GM23338 (cell line): ENCODE measurements at regions not wholly inside any gene's neighbourhood (a gene's known extent, or its start where the extent isn't known, plus 50 kb on each side); places are given as distances from the start of the nearest gene placed in this dataset.

Experiments
- CREB1 ChIP-seq: fragments of 250-450 bp; sonication (Bioruptor Pico); IDR thresholded peaks from 2 replicates; pipeline ENCODE4 v1.5.0; 2020; ENCODE audit warnings: low read depth, mild to moderate bottlenecking, moderate library complexity
- CTCF ChIP-seq, 2 experiments: fragments of 200-600 bp in 1 of 2; sonication (generic) in 1 of 2; conservative IDR thresholded peaks; 2 replicates each; pipeline versions ENCODE4 v1.5.1 to v1.6.1; 2016 to 2017; ENCODE audit warnings: antibody characterized with exemption in 2 of 2, low read depth in 2 of 2, mild to moderate bottlenecking in 2 of 2, moderate library complexity in 1 of 2
- EZH2phosphoT487 ChIP-seq: fragments of 200-600 bp; sonication (generic); IDR thresholded peaks from one replicate; pipeline ENCODE4 v1.8.1; 2018; ENCODE audit warnings: antibody characterized with exemption; ENCODE audit not compliant: unreplicated experiment
- JUNB ChIP-seq: IDR thresholded peaks from one replicate; pipeline ENCODE4 v1.6.1; 2016; ENCODE audit warnings: antibody characterized with exemption; ENCODE audit not compliant: unreplicated experiment
- NANOG ChIP-seq: IDR thresholded peaks from 2 replicates; pipeline ENCODE4 v1.6.1; 2016; ENCODE audit warnings: antibody characterized with exemption, borderline replicate concordance
- POLR2AphosphoS5 ChIP-seq: IDR thresholded peaks from 2 replicates; pipeline ENCODE4 v1.6.1; 2016; ENCODE audit warnings: antibody characterized with exemption, low read depth
- REST ChIP-seq: IDR thresholded peaks from one replicate; pipeline ENCODE4 v1.6.1; 2018; ENCODE audit warnings: antibody characterized with exemption; ENCODE audit not compliant: unreplicated experiment
- STAT1 ChIP-seq: IDR thresholded peaks from one replicate; pipeline ENCODE4 v1.6.1; 2016; ENCODE audit warnings: antibody characterized with exemption; ENCODE audit not compliant: unreplicated experiment

- no peak for TF ChIP-seq CTCF (conservative IDR thresholded peaks at IDR 0.05; ENCODE audit: low read depth in 2 of 2)
- TF ChIP-seq JUNB, result no peak
- TF ChIP-seq CREB1 (CRISPR knock-in tag), result no peak
- no peak for TF ChIP-seq NANOG
- TF ChIP-seq EZH2phosphoT487, result no peak
- TF ChIP-seq REST, result no peak
- TF ChIP-seq POLR2AphosphoS5, result no peak
- no peak for TF ChIP-seq STAT1
Measured at GRCh38 chr12:114848666-114849065, 164.7 kb upstream of the TBX3 start.
